ENCODE measurements at regions not wholly inside any gene's neighbourhood (a gene's known extent, or its start where the extent isn't known, plus 50 kb on each side); places are given as distances from the start of the nearest gene placed in this dataset.

- TF ChIP-seq CTCF (conservative IDR thresholded peaks at IDR 0.05 in 1 of 2, IDR thresholded peaks at IDR 0.05 in 1 of 2; ENCODE audit: low read depth in 1 of 2, low read length in 2 of 2) (no peak), EZH2 (IDR thresholded peaks at IDR 0.05; ENCODE audit: low read length, missing control alignments) (no peak)
These were observed 120.9 kb downstream of the UNC5CL start for GRCh38 chr6:40918040-40918651.

All from fibroblast of lung (primary cell).